HEK293 (cell line): ENCODE measurements at regions not wholly inside any gene's neighbourhood (a gene's known extent, or its start where the extent isn't known, plus 50 kb on each side); places are given as distances from the start of the nearest gene placed in this dataset.

ENCODE experiments used
- KLF16 ChIP-seq: fragments of 450-650 bp; formaldehyde crosslinking; IDR thresholded peaks from 2 replicates; pipeline ENCODE4 v1.5.1; 2017; ENCODE audit warnings: missing biosample characterization, missing genetic modification characterization
- SP7 ChIP-seq: fragments of 450-650 bp; formaldehyde crosslinking; IDR thresholded peaks from 2 replicates; pipeline ENCODE4 v1.5.1; 2016; ENCODE audit warnings: missing biosample characterization, missing genetic modification characterization
- ZNF138 ChIP-seq: fragments of 450-650 bp; formaldehyde crosslinking; IDR thresholded peaks from 2 replicates; pipeline ENCODE4 v1.5.1; 2016; ENCODE audit warnings: missing biosample characterization, missing genetic modification characterization, borderline replicate concordance
- TF ChIP-seq, protein P1 (sequence below): fragments of 450-650 bp; formaldehyde crosslinking; IDR thresholded peaks from 2 replicates; pipeline ENCODE4 v1.5.1; 2016; ENCODE audit warnings: missing biosample characterization, missing genetic modification characterization
- TF ChIP-seq, protein P2 (sequence below): fragments of 450-650 bp; formaldehyde crosslinking; IDR thresholded peaks from 2 replicates; pipeline ENCODE4 v1.5.1; 2016; ENCODE audit warnings: missing biosample characterization, missing genetic modification characterization, borderline replicate concordance

GRCh38 chr15:61681676-61682075 lies 378.6 kb downstream of the VPS13C start:
- TF ChIP-seq, protein P1, sequence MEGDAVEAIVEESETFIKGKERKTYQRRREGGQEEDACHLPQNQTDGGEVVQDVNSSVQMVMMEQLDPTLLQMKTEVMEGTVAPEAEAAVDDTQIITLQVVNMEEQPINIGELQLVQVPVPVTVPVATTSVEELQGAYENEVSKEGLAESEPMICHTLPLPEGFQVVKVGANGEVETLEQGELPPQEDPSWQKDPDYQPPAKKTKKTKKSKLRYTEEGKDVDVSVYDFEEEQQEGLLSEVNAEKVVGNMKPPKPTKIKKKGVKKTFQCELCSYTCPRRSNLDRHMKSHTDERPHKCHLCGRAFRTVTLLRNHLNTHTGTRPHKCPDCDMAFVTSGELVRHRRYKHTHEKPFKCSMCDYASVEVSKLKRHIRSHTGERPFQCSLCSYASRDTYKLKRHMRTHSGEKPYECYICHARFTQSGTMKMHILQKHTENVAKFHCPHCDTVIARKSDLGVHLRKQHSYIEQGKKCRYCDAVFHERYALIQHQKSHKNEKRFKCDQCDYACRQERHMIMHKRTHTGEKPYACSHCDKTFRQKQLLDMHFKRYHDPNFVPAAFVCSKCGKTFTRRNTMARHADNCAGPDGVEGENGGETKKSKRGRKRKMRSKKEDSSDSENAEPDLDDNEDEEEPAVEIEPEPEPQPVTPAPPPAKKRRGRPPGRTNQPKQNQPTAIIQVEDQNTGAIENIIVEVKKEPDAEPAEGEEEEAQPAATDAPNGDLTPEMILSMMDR (tag by site-specific recombination), result no peak
- no peak for TF ChIP-seq ZNF138
- TF ChIP-seq KLF16 (tag by site-specific recombination), result no peak
- TF ChIP-seq, protein P2, sequence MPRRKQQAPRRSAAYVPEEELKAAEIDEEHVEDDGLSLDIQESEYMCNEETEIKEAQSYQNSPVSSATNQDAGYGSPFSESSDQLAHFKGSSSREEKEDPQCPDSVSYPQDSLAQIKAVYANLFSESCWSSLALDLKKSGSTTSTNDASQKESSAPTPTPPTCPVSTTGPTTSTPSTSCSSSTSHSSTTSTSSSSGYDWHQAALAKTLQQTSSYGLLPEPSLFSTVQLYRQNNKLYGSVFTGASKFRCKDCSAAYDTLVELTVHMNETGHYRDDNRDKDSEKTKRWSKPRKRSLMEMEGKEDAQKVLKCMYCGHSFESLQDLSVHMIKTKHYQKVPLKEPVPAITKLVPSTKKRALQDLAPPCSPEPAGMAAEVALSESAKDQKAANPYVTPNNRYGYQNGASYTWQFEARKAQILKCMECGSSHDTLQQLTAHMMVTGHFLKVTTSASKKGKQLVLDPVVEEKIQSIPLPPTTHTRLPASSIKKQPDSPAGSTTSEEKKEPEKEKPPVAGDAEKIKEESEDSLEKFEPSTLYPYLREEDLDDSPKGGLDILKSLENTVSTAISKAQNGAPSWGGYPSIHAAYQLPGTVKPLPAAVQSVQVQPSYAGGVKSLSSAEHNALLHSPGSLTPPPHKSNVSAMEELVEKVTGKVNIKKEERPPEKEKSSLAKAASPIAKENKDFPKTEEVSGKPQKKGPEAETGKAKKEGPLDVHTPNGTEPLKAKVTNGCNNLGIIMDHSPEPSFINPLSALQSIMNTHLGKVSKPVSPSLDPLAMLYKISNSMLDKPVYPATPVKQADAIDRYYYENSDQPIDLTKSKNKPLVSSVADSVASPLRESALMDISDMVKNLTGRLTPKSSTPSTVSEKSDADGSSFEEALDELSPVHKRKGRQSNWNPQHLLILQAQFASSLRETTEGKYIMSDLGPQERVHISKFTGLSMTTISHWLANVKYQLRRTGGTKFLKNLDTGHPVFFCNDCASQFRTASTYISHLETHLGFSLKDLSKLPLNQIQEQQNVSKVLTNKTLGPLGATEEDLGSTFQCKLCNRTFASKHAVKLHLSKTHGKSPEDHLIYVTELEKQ (tag by site-specific recombination), result no peak
- TF ChIP-seq SP7 (tag by site-specific recombination), result no peak
